GM12875 (cell line): ENCODE measurements at regions not wholly inside any gene's neighbourhood (a gene's known extent, or its start where the extent isn't known, plus 50 kb on each side); places are given as distances from the start of the nearest gene placed in this dataset.

ENCODE experiments used
- H3K4me3 ChIP-seq: one replicate; pipeline ENCODE4 v1.5.1; 2011; ENCODE audit warnings: low read depth, low read length, control low read depth
- CTCF ChIP-seq: IDR thresholded peaks from 2 replicates; pipeline ENCODE4 v1.5.1; 2011; ENCODE audit warnings: low read depth, mild to moderate bottlenecking, control low read depth, inconsistent platforms, low read length, moderate library complexity, borderline replicate concordance; ENCODE audit not compliant: insufficient read depth

GRCh38 chr3:80097674-80098073, 329.9 kb upstream of the ROBO1 start:
- no peak for TF ChIP-seq CTCF
- H3K4me3 ChIP-seq: no peak overlapping the region

GRCh38 chr3:80096909-80097308, 329.1 kb upstream of the ROBO1 start:
- TF ChIP-seq CTCF: no peak
- no peak overlapping the region for H3K4me3 ChIP-seq

GRCh38 chr3:80094589-80094988, 326.8 kb upstream of the ROBO1 start:
- no peak overlapping the region for H3K4me3 ChIP-seq
- TF ChIP-seq CTCF: no peak

- TF ChIP-seq CTCF: no peak
- H3K4me3 ChIP-seq: no peak overlapping the region
Measured at GRCh38 chr3:80087767-80088166, 320.0 kb upstream of the ROBO1 start.

- no peak overlapping the region for H3K4me3 ChIP-seq
- TF ChIP-seq CTCF: no peak
Measured at GRCh38 chr3:80086426-80086825, 318.6 kb upstream of the ROBO1 start.

- TF ChIP-seq CTCF: no peak
- no peak overlapping the region for H3K4me3 ChIP-seq
Measured at GRCh38 chr3:80079886-80080285, 312.1 kb upstream of the ROBO1 start.

GRCh38 chr3:80068459-80068858, 300.7 kb upstream of the ROBO1 start:
- TF ChIP-seq CTCF: no peak
- H3K4me3 ChIP-seq: no peak overlapping the region
